ENCODE measurements at regions not wholly inside any gene's neighbourhood (a gene's known extent, or its start where the extent isn't known, plus 50 kb on each side); places are given as distances from the start of the nearest gene placed in this dataset.

GRCh38 chr18:27674411-27674810 lies 489.3 kb upstream of the CHST9 start:
- TF ChIP-seq, protein P1, sequence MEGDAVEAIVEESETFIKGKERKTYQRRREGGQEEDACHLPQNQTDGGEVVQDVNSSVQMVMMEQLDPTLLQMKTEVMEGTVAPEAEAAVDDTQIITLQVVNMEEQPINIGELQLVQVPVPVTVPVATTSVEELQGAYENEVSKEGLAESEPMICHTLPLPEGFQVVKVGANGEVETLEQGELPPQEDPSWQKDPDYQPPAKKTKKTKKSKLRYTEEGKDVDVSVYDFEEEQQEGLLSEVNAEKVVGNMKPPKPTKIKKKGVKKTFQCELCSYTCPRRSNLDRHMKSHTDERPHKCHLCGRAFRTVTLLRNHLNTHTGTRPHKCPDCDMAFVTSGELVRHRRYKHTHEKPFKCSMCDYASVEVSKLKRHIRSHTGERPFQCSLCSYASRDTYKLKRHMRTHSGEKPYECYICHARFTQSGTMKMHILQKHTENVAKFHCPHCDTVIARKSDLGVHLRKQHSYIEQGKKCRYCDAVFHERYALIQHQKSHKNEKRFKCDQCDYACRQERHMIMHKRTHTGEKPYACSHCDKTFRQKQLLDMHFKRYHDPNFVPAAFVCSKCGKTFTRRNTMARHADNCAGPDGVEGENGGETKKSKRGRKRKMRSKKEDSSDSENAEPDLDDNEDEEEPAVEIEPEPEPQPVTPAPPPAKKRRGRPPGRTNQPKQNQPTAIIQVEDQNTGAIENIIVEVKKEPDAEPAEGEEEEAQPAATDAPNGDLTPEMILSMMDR (conservative IDR thresholded peaks at IDR 0.05 in 1 of 2, IDR thresholded peaks at IDR 0.05 in 1 of 2; ENCODE audit: low read depth in 1 of 2, low read length in 2 of 2), result no peak
- TF ChIP-seq EZH2 (IDR thresholded peaks at IDR 0.05; ENCODE audit: low read length, missing control alignments), result no peak
- DNase-seq (ENCODE audit: low read depth in 2 of 2), result no peak
- Histone ChIP-seq H3K9ac (ENCODE audit: insufficient read depth, low read length) (no peak overlapping the region), H2AFZ (ENCODE audit: low read length) (no peak overlapping the region), H4K20me1 (ENCODE audit: control insufficient read depth, extremely low read depth, insufficient read depth, low read length) (no peaks in the 10 kb centered on the region), H3K27ac (ENCODE audit: insufficient read depth, low read length) (no peak overlapping the region), H3K9me3 (ENCODE audit: control insufficient read depth, insufficient read depth, low read depth, low read length) (no peaks in the 10 kb centered on the region), H3K4me1 (ENCODE audit: control insufficient read depth, extremely low read depth, insufficient read depth, low read length) (no peaks in the 10 kb centered on the region), H3K36me3 (ENCODE audit: control insufficient read depth, insufficient read depth, low read length) (no peaks in the 10 kb centered on the region), H3K79me2 (ENCODE audit: control insufficient read depth, insufficient read depth, low read length) (no peaks in the 10 kb centered on the region), H3K4me2 (ENCODE audit: extremely low read depth, insufficient read depth, low read length) (no peak overlapping the region), H3K4me3 (replicated peaks in 1 of 4; ENCODE audit: control extremely low read depth in 1 of 4, insufficient read depth in 1 of 4, low read depth in 3 of 4, low read length in 4 of 4) (no peak overlapping the region), H3K27me3 (ENCODE audit: control insufficient read depth, insufficient read depth, low read length) (no peaks in the 10 kb centered on the region)

- Histone ChIP-seq H3K9ac (ENCODE audit: insufficient read depth, low read length) (no peak overlapping the region), H3K79me2 (ENCODE audit: control insufficient read depth, insufficient read depth, low read length) (no peaks in the 10 kb centered on the region), H3K9me3 (ENCODE audit: control insufficient read depth, insufficient read depth, low read depth, low read length) (no peaks in the 10 kb centered on the region), H2AFZ (ENCODE audit: low read length) (no peak overlapping the region), H4K20me1 (ENCODE audit: control insufficient read depth, extremely low read depth, insufficient read depth, low read length) (no peaks in the 10 kb centered on the region), H3K27ac (ENCODE audit: insufficient read depth, low read length) (no peak overlapping the region), H3K4me3 (replicated peaks in 1 of 4; ENCODE audit: control extremely low read depth in 1 of 4, insufficient read depth in 1 of 4, low read depth in 3 of 4, low read length in 4 of 4) (no peak overlapping the region), H3K4me1 (ENCODE audit: control insufficient read depth, extremely low read depth, insufficient read depth, low read length) (no peaks in the 10 kb centered on the region), H3K27me3 (ENCODE audit: control insufficient read depth, insufficient read depth, low read length) (no peaks in the 10 kb centered on the region), H3K4me2 (ENCODE audit: extremely low read depth, insufficient read depth, low read length) (no peak overlapping the region), H3K36me3 (ENCODE audit: control insufficient read depth, insufficient read depth, low read length) (no peaks in the 10 kb centered on the region)
- no peak for TF ChIP-seq EZH2 (IDR thresholded peaks at IDR 0.05; ENCODE audit: low read length, missing control alignments)
- TF ChIP-seq, protein P1 (conservative IDR thresholded peaks at IDR 0.05 in 1 of 2, IDR thresholded peaks at IDR 0.05 in 1 of 2; ENCODE audit: low read depth in 1 of 2, low read length in 2 of 2), result no peak
- DNase-seq (ENCODE audit: low read depth in 2 of 2), result no peak
Observed at GRCh38 chr18:27673861-27674260, 488.8 kb upstream of the CHST9 start.

- peak in 1 of 2 donors; percentile 61 for DNase-seq (ENCODE audit: low read depth in 2 of 2)
- H3K4me3 ChIP-seq (replicated peaks in 1 of 4; ENCODE audit: control extremely low read depth in 1 of 4, insufficient read depth in 1 of 4, low read depth in 3 of 4, low read length in 4 of 4), result no peak overlapping the region
- no peaks in the 10 kb centered on the region for H3K79me2 ChIP-seq (ENCODE audit: control insufficient read depth, insufficient read depth, low read length)
- no peak overlapping the region for H3K27ac ChIP-seq (ENCODE audit: insufficient read depth, low read length)
- no peaks in the 10 kb centered on the region for H3K4me1 ChIP-seq (ENCODE audit: control insufficient read depth, extremely low read depth, insufficient read depth, low read length)
- no peak overlapping the region for H3K9ac ChIP-seq (ENCODE audit: insufficient read depth, low read length)
- no peaks in the 10 kb centered on the region for H3K27me3 ChIP-seq (ENCODE audit: control insufficient read depth, insufficient read depth, low read length)
- no peaks in the 10 kb centered on the region for H3K9me3 ChIP-seq (ENCODE audit: control insufficient read depth, insufficient read depth, low read depth, low read length)
- no peaks in the 10 kb centered on the region for H4K20me1 ChIP-seq (ENCODE audit: control insufficient read depth, extremely low read depth, insufficient read depth, low read length)
- H3K36me3 ChIP-seq (ENCODE audit: control insufficient read depth, insufficient read depth, low read length), result no peaks in the 10 kb centered on the region
- no peak overlapping the region for H2AFZ ChIP-seq (ENCODE audit: low read length)
- no peak overlapping the region for H3K4me2 ChIP-seq (ENCODE audit: extremely low read depth, insufficient read depth, low read length)
- TF ChIP-seq EZH2 (IDR thresholded peaks at IDR 0.05; ENCODE audit: low read length, missing control alignments), result no peak
- TF ChIP-seq, protein P1 (conservative IDR thresholded peaks at IDR 0.05 in 1 of 2, IDR thresholded peaks at IDR 0.05 in 1 of 2; ENCODE audit: low read depth in 1 of 2, low read length in 2 of 2), result no peak
Observed at GRCh38 chr18:27668158-27668557, 483.1 kb upstream of the CHST9 start.

Data from fibroblast of lung (primary cell).